ENCODE measurements at regions not wholly inside any gene's neighbourhood (a gene's known extent, or its start where the extent isn't known, plus 50 kb on each side); places are given as distances from the start of the nearest gene placed in this dataset.

GRCh38 chr10:8193546-8193945 is 139.1 kb downstream of the GATA3 start:
- no peak for TF ChIP-seq CTCF (IDR thresholded peaks at IDR 0.05)
- TF ChIP-seq EP300 (IDR thresholded peaks at IDR 0.05): no peak
- TF ChIP-seq POLR2A (IDR thresholded peaks at IDR 0.05): no peak
